COR-L47 (cell line): ENCODE measurements at regions not wholly inside any gene's neighbourhood (a gene's known extent, or its start where the extent isn't known, plus 50 kb on each side); places are given as distances from the start of the nearest gene placed in this dataset.
"Not testable (repeated sequence)": the region's sequence is repeated elsewhere in the genome, so short reads cannot be mapped to it uniquely, and the experiment has no call there.

Source experiments
- DNase-seq: peaks from one replicate; lab custom pipeline; 2025; lab: John Stamatoyannopoulos, UW

- peak; percentile 15 for DNase-seq
Observed at GRCh38 chr6:78589436-78589835, 277.9 kb upstream of the IRAK1BP1 start.

DNA sequence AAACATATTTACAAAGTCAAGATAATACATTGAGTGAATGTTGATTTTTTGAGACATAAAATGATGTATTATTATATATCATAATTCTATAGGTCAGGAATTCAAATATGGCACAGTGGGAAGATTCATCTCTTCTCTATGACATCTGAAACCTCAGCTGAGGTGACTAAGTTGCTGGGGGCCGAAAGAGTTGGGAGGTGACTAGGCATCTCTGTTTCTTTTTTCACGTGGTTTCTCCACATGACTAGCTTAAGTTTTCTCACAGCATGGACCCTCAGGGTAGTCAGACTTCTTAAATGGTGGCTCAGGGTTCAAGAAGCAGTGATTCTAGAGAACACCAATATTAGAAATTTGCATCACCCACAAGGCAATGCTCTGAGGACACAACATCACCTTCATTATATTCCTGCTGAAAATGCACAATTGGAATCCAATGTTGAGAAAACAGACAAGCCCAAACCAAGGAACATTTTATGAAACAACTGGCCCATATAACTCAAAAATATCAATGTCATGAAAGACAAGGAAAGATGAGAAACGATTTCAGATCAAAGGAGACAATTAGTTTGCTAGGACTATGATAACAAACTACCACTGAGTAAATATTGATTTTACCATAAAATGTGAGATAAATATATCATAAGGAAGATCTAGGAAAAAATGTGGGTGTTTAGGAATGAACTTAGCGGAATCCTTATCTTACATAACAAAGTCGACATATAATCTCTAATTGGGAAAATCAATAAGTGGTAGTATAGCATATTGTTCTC, 273.3 kb upstream of the IRAK1BP1 start:
- no peak for DNase-seq

DNA sequence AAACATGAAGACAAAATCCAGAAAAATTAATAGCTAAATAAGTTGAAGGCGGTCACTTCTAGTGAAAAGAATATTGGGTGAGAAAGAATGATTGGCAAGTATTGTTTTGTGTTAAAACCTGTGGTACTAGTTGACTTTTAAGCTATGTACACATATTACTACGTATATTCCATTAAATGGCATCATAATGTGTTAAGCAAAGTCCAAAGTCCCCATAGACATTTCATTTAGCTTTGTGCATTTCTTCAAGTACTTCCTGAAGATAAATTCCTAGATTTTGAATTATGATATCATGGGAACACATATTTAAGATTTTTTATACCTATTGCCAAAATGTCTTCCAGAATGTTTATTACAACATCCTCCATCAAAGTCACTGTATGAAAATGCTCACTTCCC, 272.7 kb upstream of the IRAK1BP1 start:
- no peak for DNase-seq

DNA sequence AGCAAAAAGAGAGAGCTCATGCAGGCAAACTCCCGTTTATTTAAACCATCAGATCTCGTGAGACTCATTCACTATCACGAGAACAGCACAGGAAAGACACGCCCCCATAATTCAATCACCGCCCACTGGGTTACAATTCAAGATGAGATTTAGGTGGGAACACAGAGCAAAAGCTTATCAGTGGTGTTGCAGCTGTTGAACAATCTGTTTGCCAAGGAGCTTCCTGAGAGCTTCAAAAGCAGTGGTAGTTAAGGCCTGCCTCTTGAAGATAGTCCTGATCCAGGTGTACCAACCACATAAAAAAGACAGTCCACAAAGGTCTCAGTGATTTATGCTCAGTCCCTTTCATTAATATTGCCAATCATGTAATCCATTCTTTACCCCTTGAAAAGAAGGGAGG, 269.4 kb upstream of the IRAK1BP1 start:
- no peak for DNase-seq

DNA sequence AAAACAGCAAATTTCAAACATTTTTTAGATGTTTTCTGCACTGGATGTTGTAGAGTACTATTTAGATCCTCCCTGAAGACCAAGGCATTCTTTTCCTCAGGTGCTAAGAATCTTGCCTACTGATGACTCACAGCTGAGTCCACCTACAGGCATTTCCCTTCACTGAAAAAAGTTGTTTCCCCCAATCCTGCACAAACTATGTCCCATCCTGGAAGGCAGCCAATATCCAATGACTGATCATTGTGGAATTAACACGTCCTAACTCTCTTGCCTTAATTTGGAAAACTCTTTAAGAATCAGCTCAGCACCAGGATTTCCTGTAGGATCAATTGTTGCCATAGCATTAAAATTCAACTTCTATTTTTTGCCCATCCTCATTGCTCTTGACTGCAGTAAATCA, 268.4 kb upstream of the IRAK1BP1 start:
- DNase-seq = no peak

GRCh38 chr6:78599526-78599925, 267.8 kb upstream of the IRAK1BP1 start:
- no peak for DNase-seq

DNA sequence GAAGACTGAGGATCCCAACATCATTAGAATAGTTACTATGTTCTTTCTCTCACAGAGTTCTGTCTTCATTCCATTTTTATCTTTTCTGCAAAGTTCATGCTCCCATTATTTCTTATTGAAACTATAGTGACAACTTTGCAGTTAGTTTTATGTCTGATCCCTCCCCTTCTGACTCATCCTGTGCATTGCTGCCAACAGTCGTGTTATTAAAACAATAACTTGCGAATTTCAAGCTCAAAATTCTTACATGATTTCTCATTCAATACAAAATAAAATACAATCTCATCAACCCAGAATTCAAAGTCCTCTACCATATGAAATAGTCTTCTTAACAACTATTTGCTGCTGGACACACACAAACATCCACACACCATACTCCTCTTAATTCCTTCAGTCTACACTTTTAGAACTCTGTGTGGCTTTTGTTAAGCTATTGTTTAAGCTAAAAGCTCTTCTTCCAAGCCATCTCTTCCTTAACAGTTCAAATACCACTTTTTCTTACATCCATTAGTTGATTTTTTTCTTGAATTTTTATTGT, 261.4 kb upstream of the IRAK1BP1 start:
- DNase-seq = no peak

DNA sequence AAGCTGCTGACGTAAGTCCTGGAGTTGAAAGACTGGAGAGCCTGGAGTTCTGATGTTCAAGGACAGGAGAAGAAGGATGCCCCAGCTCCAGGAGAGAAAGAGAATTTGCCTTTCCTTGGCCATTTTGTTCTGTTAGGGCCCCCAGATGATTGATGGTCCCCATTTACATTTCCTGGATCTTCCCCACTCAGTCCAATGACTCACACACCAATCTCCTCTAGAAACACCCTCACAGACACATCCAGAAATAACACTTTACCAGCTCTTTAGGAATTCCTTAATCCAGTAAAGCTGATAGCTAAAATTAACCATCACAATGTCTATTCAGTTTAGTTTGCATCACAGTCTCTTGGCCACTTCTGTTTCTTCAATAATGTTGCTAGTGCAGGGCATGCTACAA, 260.2 kb upstream of the IRAK1BP1 start:
- no peak for DNase-seq

- no peak for DNase-seq
Observed at GRCh38 chr6:78611102-78611620, 256.2 kb upstream of the IRAK1BP1 start.

DNA sequence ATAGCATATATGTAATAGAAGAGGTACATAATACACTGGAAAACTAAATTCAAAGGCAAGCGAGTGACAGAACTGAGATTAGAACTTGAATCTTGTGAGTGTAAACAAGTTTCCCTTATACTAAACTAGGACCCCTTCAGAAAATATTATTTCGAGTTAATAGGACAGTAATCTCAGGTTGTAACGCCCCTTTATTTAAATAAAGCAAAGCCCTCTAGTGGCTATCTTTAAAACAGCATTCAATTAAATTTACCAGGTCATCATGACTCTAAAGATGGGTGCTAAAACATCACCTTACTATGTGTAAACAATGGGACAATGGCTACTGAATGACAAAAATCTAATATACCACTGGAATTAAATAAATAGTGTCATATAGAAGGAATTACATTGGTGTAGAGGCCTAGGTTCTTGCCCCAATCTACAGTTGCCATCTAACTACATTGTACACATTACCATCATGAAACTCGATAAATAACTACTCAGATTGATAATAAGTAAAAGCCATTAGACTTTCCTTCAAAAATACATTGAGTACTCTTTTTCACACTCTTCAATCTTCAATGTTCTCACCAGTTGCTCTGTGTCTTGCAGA, 255.4 kb upstream of the IRAK1BP1 start:
- peak; percentile 2 for DNase-seq

- DNase-seq = no peak
Observed at GRCh38 chr6:78614961-78615360, 252.4 kb upstream of the IRAK1BP1 start.

DNA sequence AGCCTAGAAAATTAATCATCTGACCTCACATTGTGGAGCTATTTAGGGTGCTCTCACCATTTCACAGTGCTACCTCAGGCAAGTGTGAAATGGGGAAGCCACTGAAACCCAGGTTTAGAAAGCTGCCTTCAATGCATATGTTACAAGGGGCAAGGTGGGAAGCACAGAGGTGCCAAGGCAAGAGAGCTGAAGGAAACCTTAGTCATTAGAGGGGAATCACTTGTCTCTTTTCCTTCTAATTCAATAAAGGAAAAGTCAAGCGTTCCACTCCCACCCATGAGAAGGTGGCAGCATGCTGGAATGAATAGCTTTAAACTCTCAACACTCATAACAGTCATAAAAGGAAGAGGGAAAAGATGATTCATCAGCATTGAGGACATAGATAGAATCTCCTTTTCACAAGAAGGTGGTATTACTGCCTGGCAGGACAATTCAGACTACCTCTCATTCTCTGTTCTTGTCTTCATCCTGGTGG, 251.9 kb upstream of the IRAK1BP1 start:
- DNase-seq = no peak

DNA sequence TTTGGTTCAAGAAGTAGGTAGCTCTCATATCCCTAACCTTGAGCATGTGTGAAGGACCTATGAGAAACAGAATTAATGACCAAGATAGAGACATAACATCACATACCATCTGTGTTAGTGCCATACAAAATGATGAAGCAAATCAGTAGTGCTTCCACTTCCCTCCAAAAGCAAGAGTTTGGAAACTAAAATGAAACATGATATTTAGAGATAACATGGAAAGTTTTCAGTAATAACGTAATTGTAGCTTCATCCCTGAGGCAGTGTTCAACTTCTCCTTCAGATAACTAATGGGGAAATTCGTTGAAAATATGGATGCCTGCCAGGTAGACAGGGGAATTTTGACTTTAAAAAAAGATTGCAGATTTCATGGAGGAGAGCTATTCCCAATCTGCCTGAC, 248.4 kb upstream of the IRAK1BP1 start:
- DNase-seq = no peak

- DNase-seq = no peak
Observed at GRCh38 chr6:78623554-78623953, 243.8 kb upstream of the IRAK1BP1 start.

DNA sequence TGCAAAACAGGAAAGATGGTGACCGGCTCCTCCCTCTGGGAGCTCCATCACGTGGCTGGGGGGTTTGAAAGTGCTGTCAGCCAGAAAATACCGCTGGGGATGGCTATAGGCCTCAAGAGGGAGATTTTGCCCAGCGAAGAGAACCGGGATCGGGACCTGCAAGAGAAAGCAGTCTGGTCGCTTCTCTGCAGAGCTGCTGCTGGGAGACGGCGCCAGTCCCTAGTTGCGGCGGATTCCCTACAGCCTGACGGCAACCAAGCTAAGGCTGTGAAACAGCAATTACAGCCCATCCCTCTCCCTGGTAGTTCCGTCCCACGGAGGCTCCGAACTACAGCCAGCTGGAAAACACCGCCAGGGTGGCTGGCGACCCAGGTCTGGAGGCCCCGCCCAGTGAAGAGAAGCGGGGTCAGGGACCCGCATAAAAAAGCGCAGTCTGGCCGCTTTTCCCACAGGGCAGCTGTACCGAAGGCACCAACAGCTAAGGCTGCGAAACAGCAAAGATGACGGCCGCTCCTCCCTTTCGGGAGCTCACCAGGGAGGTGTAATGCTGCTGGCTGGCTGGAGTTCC, 238.1 kb upstream of the IRAK1BP1 start:
- DNase-seq = no peak

GRCh38 chr6:78629836-78630235, 237.5 kb upstream of the IRAK1BP1 start:
- DNase-seq = no peak

- no peak for DNase-seq
Observed at GRCh38 chr6:78631976-78632375, 235.4 kb upstream of the IRAK1BP1 start.

DNA sequence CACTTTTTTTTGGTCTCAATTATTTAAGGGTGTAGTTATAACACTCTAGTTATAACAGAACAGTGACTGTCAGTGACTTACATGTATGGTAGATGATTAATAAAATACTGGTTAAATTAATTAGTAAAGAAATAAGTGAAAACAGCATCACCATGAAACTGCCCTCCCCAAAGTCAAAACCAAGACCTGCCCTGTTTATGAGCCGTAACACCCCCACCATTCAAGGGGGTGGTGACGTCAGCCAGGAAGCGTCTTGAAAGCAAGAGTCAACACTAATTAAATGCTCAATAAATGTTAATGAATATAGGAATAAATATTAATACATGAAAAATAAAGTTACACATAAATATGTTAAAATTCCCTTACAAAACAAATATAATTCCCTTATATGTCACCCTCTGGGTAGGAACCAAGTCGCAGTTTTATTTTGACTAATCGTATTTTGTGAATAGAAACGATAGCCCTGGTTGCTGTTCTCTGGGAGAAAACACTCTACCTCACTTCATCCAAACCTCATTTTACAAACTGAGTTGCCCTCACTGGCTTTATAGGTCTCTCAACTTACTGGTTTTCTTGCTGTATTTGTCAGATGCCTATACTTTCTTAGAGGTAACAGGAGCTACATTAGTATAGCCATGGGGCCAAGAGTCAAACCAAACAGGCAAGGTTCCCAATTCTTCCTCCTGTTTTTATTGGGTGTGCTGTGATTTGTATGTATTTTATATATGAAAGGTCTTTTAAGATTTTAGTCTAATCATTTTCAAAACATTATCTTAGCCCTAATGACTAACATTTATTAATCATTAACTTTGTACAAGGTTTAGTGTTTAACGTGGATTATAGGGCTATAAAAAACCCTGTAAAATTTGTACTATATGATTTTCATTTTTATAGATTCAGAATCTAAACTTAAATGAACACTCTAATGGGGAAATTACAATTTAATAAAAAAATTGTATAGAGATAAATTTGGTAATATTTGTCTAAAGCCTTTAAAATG, 227.9 kb upstream of the IRAK1BP1 start:
- no peak for DNase-seq

GRCh38 chr6:78643976-78644375, 223.4 kb upstream of the IRAK1BP1 start:
- not testable (repeated sequence) for DNase-seq

DNA sequence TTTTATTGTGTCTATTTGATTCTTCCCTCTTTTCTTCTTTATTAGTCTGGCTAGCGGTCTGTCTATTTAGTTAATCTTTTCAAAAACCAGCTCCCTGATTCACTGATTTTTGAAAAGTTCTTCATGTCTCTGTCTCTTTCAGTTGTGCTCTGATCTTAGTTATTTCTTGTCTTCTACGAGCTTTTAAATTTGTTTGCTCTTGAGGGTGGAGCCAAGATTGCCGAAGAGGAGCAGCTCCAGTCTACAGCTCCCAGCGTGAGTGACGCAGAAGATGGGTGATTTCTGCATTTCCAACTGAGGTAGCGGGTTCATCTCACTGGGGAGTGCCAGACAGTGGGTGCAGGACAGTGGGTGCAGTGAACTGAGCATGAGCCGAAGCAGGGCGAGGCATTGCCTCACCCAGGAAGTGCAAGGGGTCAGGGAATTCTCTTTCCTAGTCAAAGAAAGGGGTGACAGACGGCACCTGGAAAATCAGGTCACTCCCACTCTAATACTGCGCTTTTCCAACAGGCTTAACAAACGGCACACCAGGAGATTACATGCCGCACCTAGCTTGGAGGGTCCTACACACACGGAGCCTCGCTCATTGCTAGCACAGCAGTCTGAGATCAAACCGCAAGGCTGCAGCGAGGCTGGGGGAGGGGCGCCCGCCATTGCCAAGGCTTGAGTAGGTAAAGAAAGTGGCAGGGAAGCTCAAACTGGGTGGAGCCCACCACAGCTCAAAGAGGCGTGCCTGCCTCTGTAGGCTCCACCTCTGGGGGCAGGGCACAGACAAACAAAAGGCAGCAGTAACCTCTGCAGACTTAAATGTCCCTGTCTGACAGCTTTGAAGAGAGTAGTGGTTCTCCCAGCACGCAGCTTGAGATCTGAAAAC, 220.6 kb upstream of the IRAK1BP1 start:
- not testable (repeated sequence) for DNase-seq

DNA sequence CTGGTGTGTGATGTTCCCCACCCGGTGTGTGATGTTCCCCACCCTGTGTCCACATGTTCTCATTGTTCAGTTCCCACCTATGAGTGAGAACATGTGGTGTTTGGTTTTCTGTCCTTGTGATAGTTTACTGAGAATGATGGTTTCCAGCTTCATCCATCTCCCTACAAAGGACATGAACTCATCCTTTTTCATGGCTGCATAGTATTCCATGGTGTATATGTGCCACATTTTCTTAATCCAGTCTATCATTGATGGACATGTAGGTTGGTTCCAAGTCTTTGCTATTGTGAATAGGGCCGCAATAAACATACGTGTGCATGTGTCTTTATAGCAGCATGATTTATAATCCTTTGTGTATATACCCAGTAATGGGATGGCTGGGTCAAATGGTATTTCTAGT, 201.5 kb upstream of the IRAK1BP1 start:
- DNase-seq = not testable (repeated sequence)
